ENCODE measurements at regions not wholly inside any gene's neighbourhood (a gene's known extent, or its start where the extent isn't known, plus 50 kb on each side); places are given as distances from the start of the nearest gene placed in this dataset.

DNA sequence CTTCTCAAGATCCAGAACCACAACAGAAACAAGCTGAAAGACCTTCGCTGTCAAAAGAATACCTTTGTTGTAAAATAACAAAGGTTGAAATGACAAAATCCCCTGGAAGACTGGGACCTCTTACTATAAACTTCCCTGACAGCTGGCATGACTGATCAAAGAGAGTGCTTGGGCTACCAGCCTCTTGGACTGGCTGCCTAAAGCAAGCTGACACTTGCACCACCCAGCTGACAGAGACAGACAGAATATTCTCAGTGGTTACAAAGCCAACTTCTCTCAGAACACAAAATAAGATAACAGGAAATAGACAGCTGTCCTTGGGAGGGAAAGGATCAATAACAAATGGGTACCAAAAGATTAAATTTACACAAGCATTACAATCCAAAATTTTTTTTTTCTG lies 241.7 kb upstream of the SPOCK3 start:
- DNase-seq (ENCODE audit: low read depth in 3 of 3, low spot score in 1 of 3) = no peak

DNA sequence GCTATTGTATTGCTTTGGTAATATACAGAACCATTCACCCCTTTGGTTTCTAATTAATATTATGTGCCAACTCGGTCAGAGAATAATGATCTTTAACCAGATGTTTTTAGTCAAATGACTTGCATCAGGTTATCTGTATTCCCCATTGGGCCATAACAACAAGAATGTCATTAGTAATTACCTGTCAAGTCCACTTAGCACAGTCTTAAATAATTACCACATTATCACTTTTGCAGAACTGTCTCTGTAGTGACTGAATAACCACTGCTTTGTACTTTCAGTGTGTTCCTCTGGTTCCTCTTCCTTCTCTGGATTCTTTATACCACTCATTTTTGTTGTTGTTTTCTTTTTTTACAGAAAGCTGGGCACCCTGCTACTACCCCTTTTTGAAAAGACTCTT lies 257.7 kb upstream of the SPOCK3 start:
- DNase-seq (ENCODE audit: low read depth in 3 of 3, low spot score in 1 of 3) = no peak

DNA sequence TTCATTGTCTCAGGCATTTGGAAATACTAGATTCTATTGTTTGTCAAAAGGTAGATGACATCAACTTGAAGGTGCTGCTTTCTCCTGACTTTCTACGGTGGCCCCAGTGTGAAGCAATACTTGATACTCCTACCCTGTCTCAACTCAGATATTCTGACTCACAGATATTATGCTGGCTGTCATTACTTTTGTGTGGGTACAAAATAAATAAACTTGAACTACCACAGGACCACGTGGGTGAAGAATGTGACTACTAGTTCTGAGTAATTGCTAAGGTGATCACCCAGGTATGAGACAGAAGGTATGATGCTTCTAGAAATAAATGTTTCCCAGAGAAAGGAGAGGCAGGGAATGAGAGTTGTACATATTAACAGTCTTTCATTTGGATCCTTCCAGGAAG lies 275.3 kb upstream of the SPOCK3 start:
- no peak for DNase-seq (ENCODE audit: low read depth in 3 of 3, low spot score in 1 of 3)

DNA sequence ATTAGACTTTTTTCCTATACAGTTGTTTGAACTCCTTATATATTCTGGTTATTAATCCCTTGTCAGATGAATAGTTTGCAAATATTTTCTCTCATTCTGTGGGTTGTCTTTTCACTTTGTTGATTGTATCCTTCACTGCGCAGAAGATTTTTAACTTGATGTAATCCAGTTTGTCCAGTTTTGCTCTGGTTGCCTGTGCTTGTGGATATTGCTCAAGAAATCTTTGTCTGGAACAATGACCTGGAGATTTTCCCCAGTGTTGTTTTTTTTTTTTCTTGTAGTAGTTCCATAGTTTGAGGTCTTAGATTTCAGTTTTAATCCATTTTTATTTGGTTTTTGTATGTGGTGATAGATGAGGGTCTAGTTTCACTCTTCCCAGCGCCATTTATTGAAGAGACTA lies 289.8 kb upstream of the SPOCK3 start:
- no peak for DNase-seq (ENCODE audit: low read depth in 3 of 3, low spot score in 1 of 3)

DNA sequence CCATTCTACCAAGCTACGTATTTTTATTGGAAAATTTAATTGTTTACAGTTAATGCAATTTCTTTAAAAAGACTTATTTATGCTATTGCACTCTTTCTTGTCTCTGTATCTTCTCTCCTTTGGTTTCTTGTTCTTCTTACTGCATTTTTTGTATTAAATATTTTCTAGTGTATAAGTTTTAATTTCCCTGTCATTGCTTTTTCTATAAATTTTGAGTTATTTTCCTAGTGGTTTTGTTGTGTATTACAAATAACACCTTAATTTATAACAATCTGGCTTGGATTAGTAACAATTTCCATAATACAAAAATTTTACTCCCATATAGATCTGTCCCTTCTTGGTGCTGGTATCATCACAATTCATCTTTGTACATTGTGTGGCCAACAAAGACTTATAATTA lies 303.5 kb upstream of the SPOCK3 start:
- no peak for DNase-seq (ENCODE audit: low read depth in 3 of 3, low spot score in 1 of 3)

DNA sequence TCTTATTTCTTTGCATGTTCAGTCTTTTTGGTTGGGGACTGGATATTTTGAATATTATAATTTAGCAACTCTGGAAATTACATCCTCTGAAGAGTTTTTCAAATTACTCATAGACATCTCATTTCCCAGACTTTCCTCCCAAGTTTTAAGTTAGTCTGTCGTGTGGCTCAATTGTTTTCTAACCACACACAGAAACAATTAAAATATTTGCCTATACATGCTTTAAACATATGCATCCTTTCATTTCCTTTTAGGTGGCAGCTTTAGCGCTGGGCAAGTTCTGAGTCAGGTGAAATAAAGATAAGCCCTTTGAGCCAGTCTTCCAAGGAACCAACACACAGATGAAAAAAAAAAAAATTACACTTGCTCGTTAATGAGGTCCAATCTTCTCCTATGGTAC lies 307.0 kb upstream of the SPOCK3 start:
- DNase-seq (ENCODE audit: low read depth in 3 of 3, low spot score in 1 of 3) = no peak

DNA sequence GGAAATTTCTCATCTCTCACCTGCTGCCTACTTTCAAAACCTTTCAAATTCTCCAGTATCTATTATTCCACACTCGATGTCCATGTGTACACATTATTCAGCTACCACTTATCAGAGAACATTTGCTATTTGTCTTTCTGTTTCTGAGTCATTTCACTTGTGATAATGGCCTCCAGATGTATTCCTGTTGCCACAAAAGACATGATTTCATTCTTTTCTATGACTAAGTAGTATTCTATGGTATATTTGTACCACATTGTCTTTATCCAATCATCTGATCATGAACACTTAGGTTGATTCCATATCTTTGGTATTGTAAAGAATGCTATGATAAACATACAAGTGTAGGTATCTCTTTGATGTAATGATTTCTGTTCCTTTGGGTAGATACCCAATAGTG lies 310.1 kb upstream of the SPOCK3 start:
- DNase-seq (ENCODE audit: low read depth in 3 of 3, low spot score in 1 of 3) = no peak

DNA sequence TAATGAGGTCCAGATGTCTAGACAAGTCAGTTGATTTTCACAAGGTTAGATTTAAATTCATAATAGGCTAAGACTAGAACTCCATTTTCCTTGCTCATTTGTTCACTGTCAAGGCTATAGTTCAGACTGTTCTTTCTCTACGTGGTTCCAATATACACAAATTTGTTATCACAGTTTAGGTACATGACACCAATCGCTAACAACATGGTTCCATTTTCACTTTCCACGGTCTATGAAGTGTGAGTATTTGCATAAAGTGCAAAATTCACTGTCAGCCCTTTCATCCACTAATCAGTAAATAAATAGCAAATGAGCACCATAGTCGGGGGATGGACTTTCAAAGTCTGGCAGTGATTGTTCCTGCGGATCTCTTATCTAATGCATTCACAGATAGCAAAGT lies 315.7 kb upstream of the SPOCK3 start:
- no peak for DNase-seq (ENCODE audit: low read depth in 3 of 3, low spot score in 1 of 3)

DNA sequence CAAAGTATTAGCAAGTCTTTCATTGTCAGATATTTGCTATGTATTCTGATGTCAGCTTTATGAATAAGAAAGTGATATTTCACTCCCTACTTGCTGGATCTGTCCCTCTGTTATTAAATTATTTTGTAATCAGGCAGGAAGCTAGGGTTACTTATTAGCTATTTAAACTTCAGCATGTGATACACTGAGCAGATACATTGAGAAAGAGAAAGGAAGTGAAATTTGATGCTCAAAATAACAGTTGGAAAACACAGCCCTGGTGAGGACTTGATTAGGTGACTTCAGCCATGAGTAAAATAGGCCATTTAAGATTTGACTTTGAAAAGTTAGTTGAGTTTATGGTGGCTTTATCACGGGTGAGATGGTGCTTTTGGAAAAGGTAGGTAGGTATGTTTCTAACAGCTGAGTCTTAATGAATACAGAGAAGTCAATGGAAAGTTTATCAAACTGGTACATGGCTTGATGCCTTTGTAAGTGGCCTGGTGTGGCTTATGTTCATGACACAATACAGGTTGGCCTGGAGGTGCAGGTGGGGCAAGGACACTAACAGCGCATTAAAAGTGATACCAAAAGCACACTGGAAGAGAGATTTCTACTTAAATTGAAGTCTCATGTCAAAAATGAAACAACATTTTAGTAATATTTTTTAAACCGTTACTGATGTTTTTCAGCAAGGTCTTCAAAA lies 321.2 kb upstream of the SPOCK3 start:
- DNase-seq (ENCODE audit: low read depth in 3 of 3, low spot score in 1 of 3) = no peak

DNA sequence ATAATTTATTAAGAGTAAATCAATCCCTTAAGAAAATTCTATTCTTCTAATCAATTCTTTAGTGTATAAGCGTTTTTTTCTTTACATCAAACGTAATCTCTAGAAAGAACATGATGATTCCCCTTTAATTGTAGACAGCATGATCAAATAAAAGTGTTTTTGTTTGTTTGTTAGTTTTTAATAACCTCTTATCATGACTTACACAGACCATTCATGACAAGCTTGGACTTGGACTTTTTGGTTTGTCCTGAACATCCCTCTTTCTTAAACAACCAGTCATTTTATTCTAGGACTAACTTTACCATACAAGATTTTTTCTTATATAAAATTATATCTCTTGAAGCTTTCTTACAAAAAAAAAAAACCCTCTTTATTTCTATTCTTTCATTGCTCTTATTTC lies 344.6 kb upstream of the SPOCK3 start:
- DNase-seq (ENCODE audit: low read depth in 3 of 3, low spot score in 1 of 3) = no peak

DNA sequence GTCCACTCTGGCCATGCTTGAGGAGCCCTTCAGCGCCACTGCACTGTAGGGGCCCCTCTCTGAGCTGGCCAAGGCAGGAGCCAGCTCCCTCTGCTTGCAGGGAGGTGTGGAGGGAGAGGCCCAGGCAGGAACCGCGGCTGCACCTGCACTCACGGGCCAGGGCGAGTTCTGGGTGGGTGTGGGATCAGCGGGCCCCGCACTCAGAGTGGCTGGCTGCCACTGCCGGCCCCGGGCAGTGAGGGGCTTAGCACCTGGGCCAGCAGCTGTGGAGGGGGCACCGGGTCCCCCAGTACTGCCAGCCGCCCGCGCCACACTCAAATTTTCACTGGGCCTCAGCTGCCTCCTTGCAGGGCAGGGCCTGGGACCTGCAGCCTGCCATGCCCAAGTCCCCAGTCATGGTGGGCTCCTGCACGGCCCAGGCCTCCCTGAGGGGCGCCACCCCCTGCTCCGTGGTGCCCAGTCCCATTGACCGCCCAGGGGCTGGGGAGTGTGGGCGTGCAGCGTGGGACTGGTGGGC lies 347.2 kb upstream of the SPOCK3 start:
- DNase-seq (ENCODE audit: low read depth in 3 of 3, low spot score in 1 of 3) = no peak

DNA sequence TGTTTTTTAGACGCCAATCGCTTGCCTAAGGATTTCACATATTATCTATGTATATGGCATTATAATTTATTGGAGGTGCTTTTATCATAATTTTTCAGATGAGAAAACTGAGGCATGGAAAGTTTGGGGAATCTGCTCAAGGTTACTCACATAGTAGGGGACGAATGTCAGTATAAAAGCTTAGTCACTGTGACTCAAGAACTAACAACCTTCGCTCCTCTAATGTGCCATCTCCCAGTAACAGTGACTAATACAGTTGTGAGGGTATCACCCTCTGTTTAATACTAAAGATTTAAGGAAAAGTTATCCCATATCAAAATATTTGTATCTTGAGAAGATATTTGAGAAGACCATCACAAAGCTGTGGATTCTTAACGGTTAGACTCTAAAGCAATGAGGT lies 353.1 kb upstream of the SPOCK3 start:
- DNase-seq (ENCODE audit: low read depth in 3 of 3, low spot score in 1 of 3) = no peak

DNA sequence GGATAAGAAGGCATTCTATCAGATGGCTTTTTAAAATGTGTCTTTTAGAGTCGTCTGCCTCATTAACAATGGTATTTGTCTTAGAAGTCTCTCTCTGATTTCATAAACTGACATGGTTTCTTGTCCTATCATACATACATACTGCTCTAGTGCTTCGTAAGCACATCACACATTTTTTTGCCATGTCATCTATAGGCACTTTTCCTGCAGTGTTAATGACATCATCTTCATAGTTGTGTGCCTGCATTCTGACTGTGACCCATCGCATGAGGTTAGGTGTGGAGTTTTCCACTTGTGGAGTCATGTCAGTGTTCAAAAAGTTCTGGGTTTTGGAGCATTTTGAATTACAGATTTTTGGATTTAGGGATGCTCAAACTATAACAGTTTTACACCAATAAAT lies 361.6 kb upstream of the SPOCK3 start:
- no peak for DNase-seq (ENCODE audit: low read depth in 3 of 3, low spot score in 1 of 3)

DNA sequence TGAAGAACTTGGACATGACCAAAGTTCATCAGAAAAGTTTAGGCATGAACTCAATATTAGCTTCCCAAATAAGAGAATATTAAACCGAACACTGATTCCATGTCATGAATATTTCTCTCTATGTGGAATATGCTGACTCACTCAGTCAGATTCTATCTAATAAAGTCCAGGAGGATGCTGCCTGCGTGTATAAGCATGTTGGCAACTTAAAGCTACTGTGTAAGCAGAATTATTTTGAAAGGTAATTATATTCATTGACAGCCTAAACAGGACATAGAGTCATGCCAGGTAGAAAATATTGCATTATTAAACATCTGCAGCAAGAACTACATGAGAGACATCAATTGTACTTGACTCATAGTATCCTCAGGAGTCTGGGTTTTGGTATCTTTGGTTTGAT lies 367.9 kb upstream of the SPOCK3 start:
- DNase-seq (ENCODE audit: low read depth in 3 of 3, low spot score in 1 of 3) = no peak

DNA sequence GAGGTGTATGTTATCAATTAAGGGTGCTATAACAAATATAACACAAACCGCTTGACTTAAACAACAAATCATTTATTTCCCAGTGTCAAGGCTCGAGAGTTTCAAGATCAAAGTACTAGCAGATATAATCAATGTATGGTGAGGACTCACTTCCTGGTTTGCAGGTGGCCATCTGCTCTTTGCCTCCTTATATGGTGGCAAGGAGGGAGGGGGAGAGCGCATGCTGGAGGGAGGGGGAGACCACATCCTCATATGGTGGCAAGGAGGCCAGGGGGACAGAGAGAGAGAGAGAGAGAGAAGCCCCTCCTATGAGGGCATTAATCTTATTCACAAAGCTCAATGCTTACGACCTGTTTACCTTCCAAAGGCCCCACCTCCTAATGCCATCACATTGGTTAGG lies 372.3 kb upstream of the SPOCK3 start:
- DNase-seq (ENCODE audit: low read depth in 3 of 3, low spot score in 1 of 3) = no peak

DNA sequence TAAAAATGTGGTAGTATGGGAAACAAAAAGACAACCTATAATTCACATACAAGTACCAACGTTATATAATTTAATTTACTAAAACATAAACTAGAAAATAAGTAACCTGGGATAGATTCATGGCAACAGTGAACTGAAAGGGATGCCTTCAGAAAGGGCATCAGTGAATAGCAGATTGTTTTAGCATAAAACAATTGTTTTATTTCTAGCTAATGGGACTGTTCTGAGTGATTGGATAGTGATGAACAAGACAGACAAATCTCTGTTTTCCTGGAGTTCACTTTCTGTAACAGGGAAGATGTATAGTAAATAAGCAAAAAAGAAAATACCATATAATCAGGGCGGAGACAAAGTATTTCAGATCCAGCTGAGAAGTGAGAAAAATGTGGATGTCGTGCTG lies 379.1 kb upstream of the SPOCK3 start:
- no peak for DNase-seq (ENCODE audit: low read depth in 3 of 3, low spot score in 1 of 3)

DNA sequence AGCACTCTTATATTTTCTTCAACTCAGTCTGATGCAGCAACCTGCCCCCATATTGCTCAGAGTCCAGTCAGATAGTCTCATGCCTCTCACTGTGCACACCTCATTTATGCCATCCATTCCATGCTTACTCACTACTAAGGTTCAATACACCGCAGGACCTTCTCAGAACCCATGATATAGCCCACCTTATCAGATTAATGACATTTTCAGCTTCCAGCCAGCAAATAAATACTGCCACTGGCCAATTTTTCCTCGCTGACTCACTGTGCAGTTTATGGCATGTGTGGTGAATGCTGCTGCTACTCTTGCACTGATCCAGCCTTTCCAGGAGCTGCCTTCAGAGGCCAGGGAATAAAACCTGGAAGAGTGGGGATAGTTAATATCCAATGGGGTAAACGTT lies 380.6 kb upstream of the SPOCK3 start:
- no peak for DNase-seq (ENCODE audit: low read depth in 3 of 3, low spot score in 1 of 3)

DNA sequence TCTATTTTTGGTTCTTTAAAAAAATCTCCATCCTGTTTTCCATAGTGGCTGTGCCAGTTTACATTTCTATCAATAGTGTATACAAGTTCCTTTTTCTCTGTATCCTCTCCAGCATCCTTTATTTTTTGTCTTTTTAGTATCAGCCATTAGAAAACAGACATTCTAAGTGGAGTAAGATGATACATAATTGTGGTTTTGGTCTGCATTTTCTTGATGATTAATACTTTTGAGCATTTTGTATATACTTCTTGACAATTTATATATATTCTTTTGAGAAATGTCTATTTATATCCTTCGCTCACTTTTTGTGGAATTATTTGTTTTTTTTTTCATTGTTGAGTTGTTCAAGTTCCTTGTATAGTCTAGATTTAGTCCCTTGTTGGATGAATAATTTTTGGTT lies 382.2 kb upstream of the SPOCK3 start:
- DNase-seq (ENCODE audit: low read depth in 3 of 3, low spot score in 1 of 3) = no peak

DNA sequence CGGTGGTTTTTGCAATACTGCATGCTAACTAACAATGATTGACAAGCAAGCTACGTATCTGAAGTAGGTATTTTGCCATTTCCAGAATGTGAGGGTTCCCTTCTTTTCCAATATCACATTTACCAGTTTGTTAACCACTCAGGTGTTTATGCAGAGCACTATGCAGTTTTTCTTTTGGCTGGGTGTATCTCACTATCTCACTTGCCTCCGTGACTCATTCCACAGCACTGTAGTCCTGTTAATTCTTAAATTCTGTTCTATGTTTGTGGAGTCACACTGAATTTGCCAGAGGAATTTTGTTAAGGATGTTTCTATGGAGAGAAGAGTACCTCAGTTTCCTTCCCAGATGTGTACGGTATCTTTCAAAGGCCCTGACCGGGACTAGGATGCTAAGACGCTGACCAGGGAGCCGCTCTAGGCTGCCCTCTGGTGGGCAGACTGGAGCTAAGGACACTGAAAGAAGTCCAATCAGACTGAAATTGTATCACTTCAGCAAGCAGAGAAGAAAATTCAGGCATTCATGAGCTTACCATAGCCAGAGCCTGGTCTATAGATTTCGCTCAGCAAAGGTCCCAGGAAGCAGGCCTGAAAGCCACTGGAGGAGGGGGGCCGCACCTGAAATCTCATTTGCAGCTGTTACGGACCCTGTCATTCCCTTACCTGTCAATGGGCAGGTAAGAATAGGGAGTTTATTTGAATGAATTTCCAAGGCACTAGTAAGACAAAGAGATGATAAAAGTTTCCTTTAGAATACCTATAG lies 388.4 kb upstream of the SPOCK3 start:
- DNase-seq (ENCODE audit: low read depth in 3 of 3, low spot score in 1 of 3) = peak in 1 of 3 donors; percentile 2

DNA sequence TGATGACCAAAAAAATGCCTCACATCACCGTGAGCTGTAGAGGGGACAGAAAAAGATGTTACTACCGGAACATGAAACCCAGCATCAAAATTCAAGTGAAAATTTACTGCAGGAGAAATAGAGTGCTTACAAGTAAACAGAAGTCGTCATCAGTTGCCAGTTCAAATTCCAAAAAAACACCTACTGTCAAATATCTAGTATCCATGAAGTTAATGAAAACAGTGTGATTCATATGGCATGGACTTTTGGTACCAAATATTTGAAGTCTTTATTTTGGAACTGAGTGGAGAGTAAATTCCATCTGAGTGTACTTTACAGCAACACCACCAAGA lies 388.9 kb upstream of the SPOCK3 start:
- no peak for DNase-seq (ENCODE audit: low read depth in 3 of 3, low spot score in 1 of 3)

DNA sequence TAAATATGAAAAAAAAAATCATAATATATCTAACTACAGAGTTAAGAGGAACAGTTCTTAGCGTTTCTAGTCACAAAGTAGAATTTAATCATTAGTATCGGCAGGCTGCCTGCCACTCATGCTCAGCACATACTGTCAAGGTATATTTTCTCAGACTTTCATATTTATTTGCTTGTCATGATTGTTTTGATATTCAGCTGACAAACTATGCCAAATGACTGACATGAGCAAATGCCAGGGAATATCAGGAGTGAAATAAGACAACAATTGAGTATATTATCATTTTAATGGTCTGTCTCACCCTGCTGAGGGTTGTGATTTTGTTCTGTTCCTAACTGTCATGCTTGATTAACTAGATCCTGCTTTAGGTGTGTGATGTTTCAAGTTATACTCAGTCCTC lies 395.0 kb upstream of the SPOCK3 start:
- DNase-seq (ENCODE audit: low read depth in 3 of 3, low spot score in 1 of 3) = no peak

DNA sequence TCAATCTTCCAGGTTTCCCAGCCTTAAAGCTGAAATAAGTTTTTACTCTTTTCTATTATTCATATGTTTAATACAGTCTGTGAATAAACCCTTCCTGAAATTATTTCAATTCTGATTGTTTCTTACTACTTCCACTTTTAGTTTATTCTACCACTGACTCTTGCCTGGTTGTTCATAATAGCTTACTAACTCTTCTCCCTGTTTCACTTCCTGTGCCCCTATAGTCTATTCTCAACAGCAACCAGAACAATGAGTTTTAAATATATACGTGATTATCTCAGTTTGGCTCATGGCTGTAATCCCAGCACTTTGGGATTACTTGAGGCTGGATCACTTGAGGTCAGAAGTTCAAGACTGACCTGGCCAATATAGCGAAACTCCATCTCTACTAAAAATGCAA lies 408.0 kb upstream of the SPOCK3 start:
- DNase-seq (ENCODE audit: low read depth in 3 of 3, low spot score in 1 of 3) = no peak

DNA sequence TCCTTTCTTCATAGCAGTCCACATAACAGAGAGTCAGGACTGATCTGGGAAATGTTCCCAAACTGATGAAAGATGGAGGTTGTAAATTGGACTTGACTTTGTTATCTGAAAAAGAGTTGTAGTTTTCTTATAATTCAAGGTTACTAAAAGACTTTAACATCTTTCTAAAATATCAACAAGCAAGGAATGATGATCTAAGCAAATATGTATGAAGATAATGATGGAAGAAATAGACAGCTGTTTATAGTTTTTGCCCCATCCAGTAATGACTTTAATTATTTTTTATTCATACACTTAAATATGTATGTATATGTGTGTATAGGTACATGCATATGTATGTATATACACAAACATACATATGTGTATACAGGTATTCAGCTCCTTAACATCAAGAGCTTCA lies 411.1 kb upstream of the SPOCK3 start:
- DNase-seq (ENCODE audit: low read depth in 3 of 3, low spot score in 1 of 3) = no peak

Measured in stimulated activated CD4-positive, alpha-beta T cell treated with anti-CD3 and anti-CD28 coated beads, TNF-alpha, amount 100 ng/mL, for 1 hour (primary cell).